HG03521 (cell line): ENCODE measurements at regions not wholly inside any gene's neighbourhood (a gene's known extent, or its start where the extent isn't known, plus 50 kb on each side); places are given as distances from the start of the nearest gene placed in this dataset.
"Not testable (repeated sequence)": the region's sequence is repeated elsewhere in the genome, so short reads cannot be mapped to it uniquely, and the experiment has no call there.

ENCODE experiments used
- ATAC-seq: cut with Tn5 transposase; IDR thresholded peaks from one replicate; pipeline ENCODE4 v1.9.1; 2021; ENCODE audit warnings: mild to moderate bottlenecking, moderate library complexity; ENCODE audit not compliant: unreplicated experiment

GRCh38 chr3:21979706-21980105 is 228.7 kb upstream of the ZNF385D start:
- no peak for ATAC-seq

- ATAC-seq, result no peak
Observed at GRCh38 chr3:21989341-21990042, 238.5 kb upstream of the ZNF385D start.

- ATAC-seq, result no peak
Observed at GRCh38 chr3:21991061-21991460, 240.1 kb upstream of the ZNF385D start.

- no peak for ATAC-seq
Observed at GRCh38 chr3:21995079-21995607, 244.1 kb upstream of the ZNF385D start.

- no peak for ATAC-seq
Observed at GRCh38 chr3:22007368-22007767, 256.4 kb upstream of the ZNF385D start.

- ATAC-seq, result no peak
Observed at GRCh38 chr3:22010997-22011396, 260.0 kb upstream of the ZNF385D start.

GRCh38 chr3:22012471-22012870 is 261.5 kb upstream of the ZNF385D start:
- no peak for ATAC-seq

GRCh38 chr3:22013641-22014040 is 262.6 kb upstream of the ZNF385D start:
- no peak for ATAC-seq

- no peak for ATAC-seq
Observed at GRCh38 chr3:22016197-22016596, 265.2 kb upstream of the ZNF385D start.

- ATAC-seq, result not testable (repeated sequence)
Observed at GRCh38 chr3:22024638-22025037, 273.6 kb upstream of the ZNF385D start.

GRCh38 chr3:22029480-22029879 is 278.5 kb upstream of the ZNF385D start:
- no peak for ATAC-seq

- ATAC-seq, result no peak
Observed at GRCh38 chr3:22039161-22039560, 288.2 kb upstream of the ZNF385D start.

GRCh38 chr3:22040150-22040549 is 289.1 kb upstream of the ZNF385D start:
- ATAC-seq, result no peak

- ATAC-seq, result no peak
Observed at GRCh38 chr3:22045882-22046281, 294.9 kb upstream of the ZNF385D start.

- ATAC-seq, result no peak
Observed at GRCh38 chr3:22063500-22063899, 312.5 kb upstream of the ZNF385D start.

- ATAC-seq, result no peak
Observed at GRCh38 chr3:22068619-22069018, 317.6 kb upstream of the ZNF385D start.

GRCh38 chr3:22088204-22088603 is 337.2 kb upstream of the ZNF385D start:
- no peak for ATAC-seq

GRCh38 chr3:22089284-22089683 is 338.3 kb upstream of the ZNF385D start:
- ATAC-seq, result peak; percentile 83

- no peak for ATAC-seq
Observed at GRCh38 chr3:22091329-22091728, 340.3 kb upstream of the ZNF385D start.

GRCh38 chr3:22098021-22098420 is 347.0 kb upstream of the ZNF385D start:
- ATAC-seq, result no peak

- ATAC-seq, result no peak
Observed at GRCh38 chr3:22101351-22101750, 350.3 kb upstream of the ZNF385D start.

- ATAC-seq, result no peak
Observed at GRCh38 chr3:22101811-22102210, 350.8 kb upstream of the ZNF385D start.

GRCh38 chr3:22103423-22103822 is 352.4 kb upstream of the ZNF385D start:
- no peak for ATAC-seq
